HCT116 (cell line): ENCODE measurements at regions not wholly inside any gene's neighbourhood (a gene's known extent, or its start where the extent isn't known, plus 50 kb on each side); places are given as distances from the start of the nearest gene placed in this dataset.

Source experiments
- ATAC-seq: fragments of 200-7000 bp; cut with Tn5 transposase; 2 replicates; pipeline ENCODE4 v1.9.1; 2020; ENCODE audit warnings: mild to moderate bottlenecking, moderate library complexity
- BruUV-seq: library from RNA; stranded (reverse); fragments of 400-500 nt; replicated peaks from 2 replicates; lab custom pipeline; 2021; lab: Mats Ljungman, UMichigan
- CTCF ChIA-PET: fragments of 300-600 bp; sonication (Branson Sonifier 250); formaldehyde crosslinking; loops from one replicate; lab custom pipeline; 2021; ENCODE audit warnings: antibody characterized with exemption; lab: Charles Lee
- POLR2A ChIA-PET: fragments of 300-600, 350-600 bp; sonication (Branson Sonifier 250); formaldehyde crosslinking; loops from one replicate; lab custom pipeline; 2021; ENCODE audit warnings: antibody characterized with exemption; lab: Charles Lee
- RAD21 ChIA-PET, 2 experiments: fragments of 300-600 bp; sonication (Branson Sonifier 250); formaldehyde crosslinking; loops; one replicate each; lab custom pipeline; 2023; ENCODE audit warnings: low total read pairs in 2 of 2; ENCODE audit not compliant: uncharacterized antibody in 2 of 2, unreplicated experiment in 2 of 2, low non-redundant PET in 1 of 2; lab: Charles Lee
- DNase-seq: peaks from one replicate; pipeline ENCODE4 v3.0.0-alpha.2; 2010; ENCODE audit warnings: low read depth, low spot score
- H2AFZ ChIP-seq: fragments of 200-600 bp; shearing (Covaris generic), sonication (generic); 2 replicates; pipeline ENCODE4 v1.6.1; 2017; ENCODE audit warnings: low read depth, mixed run types, mixed read lengths, antibody characterized with exemption, low read length; ENCODE audit not compliant: poor library complexity, severe bottlenecking
- H3K27ac ChIP-seq: 2 replicates; pipeline ENCODE4 v1.5.1; 2012; ENCODE audit warnings: low read depth, low read length
- H3K27me3 ChIP-seq: fragments of 200-600 bp; sonication (generic); 2 replicates; pipeline ENCODE4 v1.6.1; 2016; ENCODE audit warnings: mixed run types, low read length, mixed read lengths; ENCODE audit not compliant: insufficient read depth
- H3K36me3 ChIP-seq, 2 experiments: fragments of 200-500 bp in 1 of 2; fragments of 200-600 bp in 1 of 2; sonication (Bioruptor generic) in 1 of 2; sonication (generic) in 1 of 2; 2 replicates each; pipeline versions ENCODE4 v1.5.1 to v1.6.1; 2014 to 2016; ENCODE audit warnings: low read length in 2 of 2, inconsistent platforms in 1 of 2, mixed read lengths in 1 of 2, mixed run types in 1 of 2; ENCODE audit not compliant: insufficient read depth in 2 of 2, control insufficient read depth in 1 of 2
- H3K4me1 ChIP-seq, 2 experiments: fragments of 200-600 bp in 1 of 2; sonication (generic) in 1 of 2; 2 replicates each; pipeline versions ENCODE4 v1.5.1 to v1.6.1; 2012 to 2017; ENCODE audit warnings: low read length in 2 of 2, inconsistent platforms in 1 of 2, mild to moderate bottlenecking in 1 of 2, mixed read lengths in 1 of 2, mixed run types in 1 of 2, moderate library complexity in 1 of 2; ENCODE audit not compliant: insufficient read depth in 2 of 2, control insufficient read depth in 1 of 2
- H3K4me2 ChIP-seq: fragments of 200-600 bp; sonication (generic); 2 replicates; pipeline ENCODE4 v1.6.1; 2017; ENCODE audit warnings: mixed run types, low read length, mixed read lengths
- H3K4me3 ChIP-seq, 2 experiments: fragments of 200-600 bp in 1 of 2; sonication (generic) in 1 of 2; replicated peaks in 1 of 2; 2 replicates each; pipeline ENCODE4 v1.5.1; 2011 to 2016; ENCODE audit warnings: low read length in 2 of 2, control low read depth in 1 of 2, low read depth in 1 of 2, mild to moderate bottlenecking in 1 of 2, mixed read lengths in 1 of 2, mixed run types in 1 of 2
- H3K79me2 ChIP-seq: fragments of 200-600 bp; sonication (generic); 2 replicates; pipeline ENCODE4 v1.6.1; 2017; ENCODE audit warnings: mild to moderate bottlenecking, mixed run types, low read length, moderate library complexity, mixed read lengths; ENCODE audit not compliant: insufficient read depth
- H3K9ac ChIP-seq: fragments of 200-600 bp; sonication (generic); 2 replicates; pipeline ENCODE4 v1.6.1; 2016; ENCODE audit warnings: low read length, mixed read lengths
- H3K9me2 ChIP-seq: fragments of 200-600 bp; sonication (generic), shearing (Covaris generic); 2 replicates; pipeline ENCODE4 v1.6.1; 2017; ENCODE audit warnings: mixed run types, mild to moderate bottlenecking, moderate library complexity; ENCODE audit not compliant: insufficient read depth
- H3K9me3 ChIP-seq, 2 experiments: fragments of 200-500 bp in 1 of 2; fragments of 200-600 bp in 1 of 2; sonication (Bioruptor generic) in 1 of 2; sonication (generic) in 1 of 2; 2 replicates each; pipeline ENCODE4 v1.6.1; 2014 to 2017; ENCODE audit warnings: low read length in 2 of 2, mixed read lengths in 2 of 2, inconsistent platforms in 1 of 2, low read depth in 1 of 2, mild to moderate bottlenecking in 1 of 2, mixed run types in 1 of 2, moderate library complexity in 1 of 2; ENCODE audit not compliant: control insufficient read depth in 1 of 2, insufficient read depth in 1 of 2
- H4K20me1 ChIP-seq: fragments of 200-600 bp; sonication (generic), shearing (Covaris generic); 2 replicates; pipeline ENCODE4 v1.6.1; 2017; ENCODE audit warnings: mixed run types, mild to moderate bottlenecking, moderate library complexity; ENCODE audit not compliant: insufficient read depth
- CBX3 ChIP-seq: IDR thresholded peaks from 2 replicates; pipeline ENCODE4 v1.6.1; 2012; ENCODE audit warnings: low read depth
- CEBPB ChIP-seq: IDR thresholded peaks from 2 replicates; pipeline ENCODE4 v1.6.1; 2012; ENCODE audit warnings: low read depth
- POLR2A ChIP-seq: IDR thresholded peaks from 2 replicates; pipeline ENCODE4 v1.7.0; 2011; ENCODE audit warnings: borderline replicate concordance; ENCODE audit not compliant: insufficient read depth, insufficient read length; ENCODE audit errors: extremely low read depth
- POLR2AphosphoS5 ChIP-seq: IDR thresholded peaks from 2 replicates; pipeline ENCODE4 v1.6.1; 2011; ENCODE audit warnings: mild to moderate bottlenecking, low read depth, low read length, moderate library complexity
- SP1 ChIP-seq: IDR thresholded peaks from 2 replicates; pipeline ENCODE4 v1.6.1; 2012; ENCODE audit warnings: low read depth
- TCF7L2 ChIP-seq: IDR thresholded peaks from 2 replicates; pipeline ENCODE4 v1.7.0; 2011; ENCODE audit warnings: borderline replicate concordance, inconsistent platforms; ENCODE audit not compliant: insufficient read depth, insufficient read length; ENCODE audit errors: extremely low read depth
- YY1 ChIP-seq: IDR thresholded peaks from 2 replicates; pipeline ENCODE4 v1.6.1; 2011; ENCODE audit warnings: low read length, low read depth, moderate library complexity, mild to moderate bottlenecking; ENCODE audit not compliant: insufficient replicate concordance; ENCODE audit errors: extremely low read depth
- intact Hi-C: fragments of 100-400 bp; cut with micrococcal nuclease; formaldehyde crosslinking; loops from 2 replicates; pipeline ENCODE4 v1.10.0; 2022
- TF ChIP-seq, protein P1 (sequence below): IDR thresholded peaks from 2 replicates; pipeline ENCODE4 v1.6.1; 2012; ENCODE audit warnings: low read depth
- TF ChIP-seq, protein P2 (sequence below), 3 experiments: fragments of 200-600 bp in 1 of 3; sonication (generic) in 1 of 3; IDR thresholded peaks in 2 of 3; conservative IDR thresholded peaks in 1 of 3; 2 replicates each; pipeline ENCODE4 v1.5.1; 2012 to 2017; ENCODE audit warnings: low read depth in 2 of 3, low read length in 2 of 3, antibody characterized with exemption in 1 of 3, borderline replicate concordance in 1 of 3, control low read depth in 1 of 3, mild to moderate bottlenecking in 1 of 3, mixed read lengths in 1 of 3, mixed run types in 1 of 3, moderate library complexity in 1 of 3; ENCODE audit not compliant: insufficient read depth in 1 of 3

DNA sequence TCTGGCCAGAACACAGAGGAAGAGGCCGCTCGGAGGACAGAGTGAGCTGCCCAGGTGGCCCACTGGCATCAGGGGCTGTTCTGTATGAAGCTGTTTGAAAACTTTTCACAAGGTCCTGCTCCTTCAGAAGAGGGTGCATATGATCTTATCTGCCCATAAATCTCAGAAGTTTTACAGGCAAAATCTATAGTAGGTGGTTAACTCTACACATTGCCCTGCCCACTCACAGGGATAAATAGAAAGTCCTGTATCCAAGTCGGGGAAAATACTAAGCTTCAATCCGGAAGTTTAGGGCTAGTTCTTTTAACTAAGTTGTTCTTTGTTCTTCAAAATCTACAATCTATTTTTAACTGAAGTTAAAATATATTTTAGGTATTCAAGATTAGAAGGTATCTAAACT is 233.7 kb downstream of the FOXA2 start:
- H3K27me3 ChIP-seq: no peaks in the 10 kb centered on the region; the same call in 1 of the 2 replicates
- TF ChIP-seq CBX3: no peak
- TF ChIP-seq, protein P1, sequence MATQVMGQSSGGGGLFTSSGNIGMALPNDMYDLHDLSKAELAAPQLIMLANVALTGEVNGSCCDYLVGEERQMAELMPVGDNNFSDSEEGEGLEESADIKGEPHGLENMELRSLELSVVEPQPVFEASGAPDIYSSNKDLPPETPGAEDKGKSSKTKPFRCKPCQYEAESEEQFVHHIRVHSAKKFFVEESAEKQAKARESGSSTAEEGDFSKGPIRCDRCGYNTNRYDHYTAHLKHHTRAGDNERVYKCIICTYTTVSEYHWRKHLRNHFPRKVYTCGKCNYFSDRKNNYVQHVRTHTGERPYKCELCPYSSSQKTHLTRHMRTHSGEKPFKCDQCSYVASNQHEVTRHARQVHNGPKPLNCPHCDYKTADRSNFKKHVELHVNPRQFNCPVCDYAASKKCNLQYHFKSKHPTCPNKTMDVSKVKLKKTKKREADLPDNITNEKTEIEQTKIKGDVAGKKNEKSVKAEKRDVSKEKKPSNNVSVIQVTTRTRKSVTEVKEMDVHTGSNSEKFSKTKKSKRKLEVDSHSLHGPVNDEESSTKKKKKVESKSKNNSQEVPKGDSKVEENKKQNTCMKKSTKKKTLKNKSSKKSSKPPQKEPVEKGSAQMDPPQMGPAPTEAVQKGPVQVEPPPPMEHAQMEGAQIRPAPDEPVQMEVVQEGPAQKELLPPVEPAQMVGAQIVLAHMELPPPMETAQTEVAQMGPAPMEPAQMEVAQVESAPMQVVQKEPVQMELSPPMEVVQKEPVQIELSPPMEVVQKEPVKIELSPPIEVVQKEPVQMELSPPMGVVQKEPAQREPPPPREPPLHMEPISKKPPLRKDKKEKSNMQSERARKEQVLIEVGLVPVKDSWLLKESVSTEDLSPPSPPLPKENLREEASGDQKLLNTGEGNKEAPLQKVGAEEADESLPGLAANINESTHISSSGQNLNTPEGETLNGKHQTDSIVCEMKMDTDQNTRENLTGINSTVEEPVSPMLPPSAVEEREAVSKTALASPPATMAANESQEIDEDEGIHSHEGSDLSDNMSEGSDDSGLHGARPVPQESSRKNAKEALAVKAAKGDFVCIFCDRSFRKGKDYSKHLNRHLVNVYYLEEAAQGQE: no peak
- no peak for TF ChIP-seq SP1
- no peak for TF ChIP-seq POLR2A
- TF ChIP-seq YY1: no peak
- no peaks in the 10 kb centered on the region for H3K36me3 ChIP-seq
- no peaks in the 10 kb centered on the region for H3K9me3 ChIP-seq
- no peak overlapping the region for H3K27ac ChIP-seq
- intact Hi-C loops: no loop called here
- ChIA-PET RAD21 (no interaction called here), CTCF (interaction anchor here (1.1 kb wide), 1 partner anchor 341 kb away, joined by 3 read pairs; no protein-coding TSS in a partner anchor), POLR2A (no interaction called here)
- H3K9ac ChIP-seq: no peak overlapping the region
- H3K9me2 ChIP-seq: no peaks in the 10 kb centered on the region
- BruUV-seq: no TSS peak
- H3K4me3 ChIP-seq: no peak overlapping the region
- no peak overlapping the region for H2AFZ ChIP-seq
- H3K79me2 ChIP-seq: no peaks in the 10 kb centered on the region
- H4K20me1 ChIP-seq: no peaks in the 10 kb centered on the region
- no peak for DNase-seq
- no peak for ATAC-seq
- H3K4me2 ChIP-seq: no peak overlapping the region
- peaks cover 0 to 4% of the 10 kb centered on the region in 2 experiments; a peak in 2 of 4 replicates for H3K4me1 ChIP-seq

DNA sequence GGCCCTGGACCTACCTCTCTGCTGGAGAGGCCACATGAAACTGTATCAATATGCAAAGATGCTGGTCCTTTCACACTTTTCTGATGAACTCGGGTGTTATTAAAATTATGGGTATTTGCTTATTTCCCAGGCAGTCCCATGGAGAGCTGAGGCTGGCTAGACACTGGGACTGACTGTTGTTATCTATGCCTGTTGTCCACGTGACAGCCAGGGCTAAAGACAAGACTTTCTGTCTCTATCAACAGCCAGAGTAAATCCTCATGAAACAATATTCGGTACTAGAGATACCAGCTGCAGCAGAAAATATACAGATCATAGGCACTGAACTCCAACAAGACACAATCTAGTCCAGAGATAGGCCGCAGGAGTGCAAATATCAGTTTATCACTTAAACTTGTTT is 236.4 kb downstream of the FOXA2 start:
- ChIA-PET CTCF (interaction anchor here (1.2 kb wide), 2 partner anchors 9 to 239 kb away, joined by 3 to 4 read pairs; no protein-coding TSS in a partner anchor), POLR2A (no interaction called here), RAD21 (no interaction called here)
- H3K4me2 ChIP-seq: no peak overlapping the region
- intact Hi-C loops: no loop called here
- H3K4me3 ChIP-seq: no peak overlapping the region
- BruUV-seq: no TSS peak
- ATAC-seq (no peak), DNase-seq (no peak)
- no peak overlapping the region for H3K9ac ChIP-seq
- no peaks in the 10 kb centered on the region for H3K79me2 ChIP-seq
- no peaks in the 10 kb centered on the region for H3K9me3 ChIP-seq
- H3K9me2 ChIP-seq: no peaks in the 10 kb centered on the region
- H3K27ac ChIP-seq: no peak overlapping the region
- no peaks in the 10 kb centered on the region; a peak in 1 of 4 replicates for H3K4me1 ChIP-seq
- H3K36me3 ChIP-seq: no peaks in the 10 kb centered on the region
- H4K20me1 ChIP-seq: no peaks in the 10 kb centered on the region
- no peaks in the 10 kb centered on the region; the same call in 1 of the 2 replicates for H3K27me3 ChIP-seq
- H2AFZ ChIP-seq: no peak overlapping the region
- TF ChIP-seq POLR2AphosphoS5: no peak
- no peak for TF ChIP-seq CEBPB
- no peak for TF ChIP-seq SP1
- TF ChIP-seq, protein P1: no peak
- no peak for TF ChIP-seq CBX3
- TF ChIP-seq TCF7L2: no peak
- TF ChIP-seq, protein P2, sequence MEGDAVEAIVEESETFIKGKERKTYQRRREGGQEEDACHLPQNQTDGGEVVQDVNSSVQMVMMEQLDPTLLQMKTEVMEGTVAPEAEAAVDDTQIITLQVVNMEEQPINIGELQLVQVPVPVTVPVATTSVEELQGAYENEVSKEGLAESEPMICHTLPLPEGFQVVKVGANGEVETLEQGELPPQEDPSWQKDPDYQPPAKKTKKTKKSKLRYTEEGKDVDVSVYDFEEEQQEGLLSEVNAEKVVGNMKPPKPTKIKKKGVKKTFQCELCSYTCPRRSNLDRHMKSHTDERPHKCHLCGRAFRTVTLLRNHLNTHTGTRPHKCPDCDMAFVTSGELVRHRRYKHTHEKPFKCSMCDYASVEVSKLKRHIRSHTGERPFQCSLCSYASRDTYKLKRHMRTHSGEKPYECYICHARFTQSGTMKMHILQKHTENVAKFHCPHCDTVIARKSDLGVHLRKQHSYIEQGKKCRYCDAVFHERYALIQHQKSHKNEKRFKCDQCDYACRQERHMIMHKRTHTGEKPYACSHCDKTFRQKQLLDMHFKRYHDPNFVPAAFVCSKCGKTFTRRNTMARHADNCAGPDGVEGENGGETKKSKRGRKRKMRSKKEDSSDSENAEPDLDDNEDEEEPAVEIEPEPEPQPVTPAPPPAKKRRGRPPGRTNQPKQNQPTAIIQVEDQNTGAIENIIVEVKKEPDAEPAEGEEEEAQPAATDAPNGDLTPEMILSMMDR (IDR thresholded peaks at IDR 0.05 in 2 of 3, conservative IDR thresholded peaks at IDR 0.05 in 1 of 3; ENCODE audit: borderline replicate concordance in 1 of 3, insufficient read depth in 1 of 3, low read depth in 2 of 3, low read length in 2 of 3): no peak
